Kidney epithelial cell (primary cell): ENCODE measurements at regions not wholly inside any gene's neighbourhood (a gene's known extent, or its start where the extent isn't known, plus 50 kb on each side); places are given as distances from the start of the nearest gene placed in this dataset.
A peak's percentile ranks its signal among the peaks of the same experiment; 100 is the strongest.

Experiments
- DNase-seq: peaks from one replicate; pipeline ENCODE4 v3.0.0-alpha.2; 2010; ENCODE audit warnings: low read depth
- H3K27me3 ChIP-seq: 2 replicates; pipeline ENCODE4 v1.6.0; 2011; ENCODE audit warnings: low read length; ENCODE audit not compliant: control insufficient read depth, insufficient read depth
- H3K36me3 ChIP-seq: 2 replicates; pipeline ENCODE4 v1.5.1; 2011; ENCODE audit warnings: low read length; ENCODE audit not compliant: control insufficient read depth, insufficient read depth
- H3K4me3 ChIP-seq: 2 replicates; pipeline ENCODE4 v1.5.1; 2011; ENCODE audit warnings: low read depth, mild to moderate bottlenecking, control low read depth, low read length
- CTCF ChIP-seq: IDR thresholded peaks from 2 replicates; pipeline ENCODE4 v1.5.1; 2011; ENCODE audit warnings: mild to moderate bottlenecking, moderate library complexity, low read length, control low read depth, inconsistent platforms; ENCODE audit not compliant: insufficient read depth, poor library complexity, severe bottlenecking

GRCh38 chr6:147700436-147701209, 192.1 kb downstream of the SAMD5 start:
- Histone ChIP-seq H3K36me3 (no peaks in the 10 kb centered on the region), H3K4me3 (no peak overlapping the region), H3K27me3 (no peaks in the 10 kb centered on the region)
- TF ChIP-seq CTCF = no peak
- no peak for DNase-seq

- no peak overlapping the region for H3K4me3 ChIP-seq
- no peak for DNase-seq
- no peaks in the 10 kb centered on the region for H3K36me3 ChIP-seq
- no peak for TF ChIP-seq CTCF
- no peaks in the 10 kb centered on the region for H3K27me3 ChIP-seq
Measured at GRCh38 chr6:147704691-147705090, 196.2 kb downstream of the SAMD5 start.

GRCh38 chr6:147707524-147707923, 199.0 kb downstream of the SAMD5 start:
- Histone ChIP-seq H3K4me3 (no peak overlapping the region), H3K27me3 (no peaks in the 10 kb centered on the region), H3K36me3 (no peaks in the 10 kb centered on the region)
- no peak for DNase-seq
- TF ChIP-seq CTCF = no peak

GRCh38 chr6:147708170-147708569, 199.7 kb downstream of the SAMD5 start:
- H3K4me3 ChIP-seq = no peak overlapping the region
- H3K27me3 ChIP-seq = no peaks in the 10 kb centered on the region
- no peak for DNase-seq
- TF ChIP-seq CTCF = no peak
- H3K36me3 ChIP-seq = no peaks in the 10 kb centered on the region

- no peaks in the 10 kb centered on the region for H3K36me3 ChIP-seq
- no peaks in the 10 kb centered on the region for H3K27me3 ChIP-seq
- no peak for TF ChIP-seq CTCF
- DNase-seq = peak; percentile 9
- no peak overlapping the region for H3K4me3 ChIP-seq
Measured at GRCh38 chr6:147709396-147710272, 201.1 kb downstream of the SAMD5 start.
